Calu3 (cell line): ENCODE measurements at regions not wholly inside any gene's neighbourhood (a gene's known extent, or its start where the extent isn't known, plus 50 kb on each side); places are given as distances from the start of the nearest gene placed in this dataset.

ENCODE experiments used
- BruUV-seq: library from RNA; stranded (reverse); fragments of 400-500 nt; replicated peaks from 2 replicates; lab custom pipeline; 2021; lab: Mats Ljungman, UMichigan
- CTCF ChIA-PET: fragments of 300-600 bp; sonication (Branson Sonifier 250); formaldehyde crosslinking; loops from one replicate; lab custom pipeline; 2022; ENCODE audit warnings: antibody characterized with exemption; lab: Charles Lee
- DNase-seq: peaks from one replicate; pipeline ENCODE4 v3.0.0; 2022
- H3K27ac Mint-ChIP-seq: one replicate; pipeline ENCODE4 v1.8.0; 2022; ENCODE audit warnings: mixed read lengths; ENCODE audit not compliant: unreplicated experiment
- H3K27me3 Mint-ChIP-seq: one replicate; pipeline ENCODE4 v1.8.0; 2022; ENCODE audit warnings: mixed read lengths; ENCODE audit not compliant: unreplicated experiment
- H3K36me3 Mint-ChIP-seq: one replicate; pipeline ENCODE4 v1.8.0; 2022; ENCODE audit warnings: mild to moderate bottlenecking, moderate library complexity, mixed read lengths; ENCODE audit not compliant: insufficient read depth, unreplicated experiment
- H3K4me1 Mint-ChIP-seq: one replicate; pipeline ENCODE4 v1.8.0; 2022; ENCODE audit warnings: mild to moderate bottlenecking, low read depth, mixed read lengths; ENCODE audit not compliant: unreplicated experiment
- H3K4me3 Mint-ChIP-seq: one replicate; pipeline ENCODE4 v1.8.0; 2022; ENCODE audit warnings: mild to moderate bottlenecking, low read depth, moderate library complexity, mixed read lengths; ENCODE audit not compliant: unreplicated experiment
- H3K9me3 Mint-ChIP-seq: one replicate; pipeline ENCODE4 v1.8.0; 2022; ENCODE audit warnings: low read depth, mixed read lengths; ENCODE audit not compliant: unreplicated experiment
- intact Hi-C: fragments of 100-400 bp; cut with micrococcal nuclease; formaldehyde crosslinking; loops from one replicate; pipeline ENCODE4 v1.10.0; 2022; ENCODE audit not compliant: unreplicated experiment
- TF ChIP-seq, protein P1 (sequence below): fragments of 200-600 bp; IDR thresholded peaks from one replicate; pipeline ENCODE4 v1.8.0; 2022; ENCODE audit warnings: antibody characterized with exemption; ENCODE audit not compliant: unreplicated experiment

DNA sequence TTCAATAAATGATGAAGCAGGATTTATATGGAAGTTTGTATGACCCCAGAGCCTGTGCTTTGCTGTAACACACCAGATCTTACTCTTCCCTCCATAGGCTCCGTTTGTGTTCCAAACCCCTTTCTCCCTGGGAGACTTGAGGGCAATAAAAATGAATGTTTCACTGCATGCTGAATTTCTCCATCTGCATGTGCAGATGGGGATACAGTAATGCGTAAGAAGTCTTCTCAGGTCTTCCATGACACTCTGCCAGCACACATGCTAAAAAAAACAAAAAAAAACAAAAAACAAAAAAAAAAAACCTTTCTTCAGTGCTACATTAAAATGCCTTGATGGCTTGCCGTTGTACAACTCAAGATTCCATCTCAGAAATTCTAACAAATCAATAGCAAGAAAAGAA lies 170.2 kb upstream of the ANKFN1 start:
- TF ChIP-seq, protein P1, sequence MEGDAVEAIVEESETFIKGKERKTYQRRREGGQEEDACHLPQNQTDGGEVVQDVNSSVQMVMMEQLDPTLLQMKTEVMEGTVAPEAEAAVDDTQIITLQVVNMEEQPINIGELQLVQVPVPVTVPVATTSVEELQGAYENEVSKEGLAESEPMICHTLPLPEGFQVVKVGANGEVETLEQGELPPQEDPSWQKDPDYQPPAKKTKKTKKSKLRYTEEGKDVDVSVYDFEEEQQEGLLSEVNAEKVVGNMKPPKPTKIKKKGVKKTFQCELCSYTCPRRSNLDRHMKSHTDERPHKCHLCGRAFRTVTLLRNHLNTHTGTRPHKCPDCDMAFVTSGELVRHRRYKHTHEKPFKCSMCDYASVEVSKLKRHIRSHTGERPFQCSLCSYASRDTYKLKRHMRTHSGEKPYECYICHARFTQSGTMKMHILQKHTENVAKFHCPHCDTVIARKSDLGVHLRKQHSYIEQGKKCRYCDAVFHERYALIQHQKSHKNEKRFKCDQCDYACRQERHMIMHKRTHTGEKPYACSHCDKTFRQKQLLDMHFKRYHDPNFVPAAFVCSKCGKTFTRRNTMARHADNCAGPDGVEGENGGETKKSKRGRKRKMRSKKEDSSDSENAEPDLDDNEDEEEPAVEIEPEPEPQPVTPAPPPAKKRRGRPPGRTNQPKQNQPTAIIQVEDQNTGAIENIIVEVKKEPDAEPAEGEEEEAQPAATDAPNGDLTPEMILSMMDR: no peak
- DNase-seq: no peak
- H3K27ac Mint-ChIP-seq: no peak overlapping the region
- no peak overlapping the region for H3K4me3 Mint-ChIP-seq
- peaks cover 8% of the 10 kb centered on the region for H3K27me3 Mint-ChIP-seq
- intact Hi-C loops: no loop called here
- BruUV-seq: no TSS peak
- CTCF ChIA-PET: no interaction called here
- H3K9me3 Mint-ChIP-seq: peaks cover 3% of the 10 kb centered on the region
- no peaks in the 10 kb centered on the region for H3K36me3 Mint-ChIP-seq
- H3K4me1 Mint-ChIP-seq: no peaks in the 10 kb centered on the region

DNA sequence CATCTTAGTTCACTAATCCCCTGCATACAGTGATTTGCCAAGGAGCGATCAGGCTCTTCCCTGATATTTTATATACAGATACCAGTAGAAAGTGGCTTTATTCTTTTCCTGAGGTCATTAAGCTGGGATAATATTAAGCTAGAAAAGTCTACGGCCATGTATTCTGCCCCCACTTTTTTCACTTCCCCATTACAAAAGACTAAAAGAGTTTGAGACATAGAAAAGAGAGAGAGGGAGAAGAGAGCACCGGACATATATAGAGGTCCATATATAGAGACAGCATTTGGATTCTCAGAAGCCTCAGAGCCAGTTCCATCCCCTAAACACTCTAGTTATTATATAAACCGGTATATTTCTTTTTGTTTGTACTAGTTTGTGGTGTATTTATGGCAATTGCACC lies 166.5 kb upstream of the ANKFN1 start:
- Mint-ChIP-seq H3K36me3 (no peaks in the 10 kb centered on the region), H3K27me3 (peaks cover 8% of the 10 kb centered on the region), H3K4me1 (no peaks in the 10 kb centered on the region), H3K4me3 (no peak overlapping the region), H3K27ac (no peak overlapping the region), H3K9me3 (peaks cover 5% of the 10 kb centered on the region)
- DNase-seq: no peak
- BruUV-seq: no TSS peak
- CTCF ChIA-PET: no interaction called here
- intact Hi-C loops: no loop called here
- TF ChIP-seq, protein P1: no peak

DNA sequence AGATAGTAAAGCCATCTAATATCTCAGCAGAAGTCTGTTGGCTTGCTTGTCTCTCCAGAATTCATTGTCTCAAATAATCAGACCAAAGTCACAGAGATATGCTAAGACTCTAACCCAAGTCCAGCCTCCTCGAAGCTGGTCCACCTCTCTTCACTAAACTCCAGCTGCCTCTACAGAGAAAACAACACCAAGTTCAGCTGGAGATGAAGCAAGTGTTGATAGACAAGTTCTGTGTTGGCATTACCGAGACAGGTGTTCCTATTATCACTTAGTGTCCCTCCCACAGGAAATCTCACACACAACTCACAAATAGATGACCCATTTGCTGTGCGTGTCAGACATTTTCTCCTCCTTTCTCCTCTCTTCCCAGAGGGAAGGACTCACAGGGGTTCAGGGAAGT lies 164.4 kb upstream of the ANKFN1 start:
- CTCF ChIA-PET: no interaction called here
- Mint-ChIP-seq H3K36me3 (no peaks in the 10 kb centered on the region), H3K9me3 (peaks cover 5% of the 10 kb centered on the region), H3K4me3 (no peak overlapping the region), H3K27me3 (peaks cover 8% of the 10 kb centered on the region), H3K4me1 (no peaks in the 10 kb centered on the region), H3K27ac (no peak overlapping the region)
- no peak for DNase-seq
- TF ChIP-seq, protein P1: no peak
- intact Hi-C loops: no loop called here
- BruUV-seq: no TSS peak

DNA sequence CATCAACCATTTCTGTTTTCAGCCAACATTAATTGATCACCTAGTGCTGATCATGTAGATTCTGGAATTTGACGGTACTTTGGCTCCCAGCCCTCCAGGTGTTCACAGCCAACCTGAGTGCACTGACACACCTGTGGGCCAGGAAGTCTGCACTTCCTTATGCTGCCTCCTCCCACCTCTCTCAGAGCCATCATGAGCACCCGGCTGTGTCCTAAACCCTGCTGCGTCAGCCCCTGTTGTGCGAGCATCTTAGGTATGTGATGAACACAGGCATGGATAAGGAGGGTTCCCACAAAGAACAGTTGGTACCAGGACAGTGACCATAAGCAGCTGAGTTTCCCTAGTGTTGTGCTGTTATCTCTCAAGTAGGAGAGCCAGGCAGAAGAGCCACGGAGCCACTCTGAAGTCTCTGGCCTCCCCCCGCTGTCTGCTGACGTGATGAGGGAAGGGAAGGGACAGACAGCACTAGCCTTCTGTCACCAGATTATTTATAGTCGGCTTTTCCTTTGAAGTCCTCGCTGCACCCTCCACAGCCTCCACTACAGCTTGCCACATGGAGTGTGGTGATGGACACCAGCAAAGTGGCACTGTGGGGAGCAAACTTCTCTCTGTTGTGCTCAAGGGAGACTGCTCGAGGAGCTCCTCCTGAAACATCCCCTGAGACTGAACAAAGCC lies 162.8 kb upstream of the ANKFN1 start:
- H3K27me3 Mint-ChIP-seq: peaks cover 1% of the 10 kb centered on the region

More for the DNA sequence above, 162.8 kb upstream of the ANKFN1 start:
- BruUV-seq: no TSS peak
- H3K9me3 Mint-ChIP-seq: peaks cover 3% of the 10 kb centered on the region
- H3K36me3 Mint-ChIP-seq: no peaks in the 10 kb centered on the region
- no peaks in the 10 kb centered on the region for H3K4me1 Mint-ChIP-seq
- H3K4me3 Mint-ChIP-seq: no peak overlapping the region
- TF ChIP-seq, protein P1: no peak
- CTCF ChIA-PET: no interaction called here
- H3K27ac Mint-ChIP-seq: no peak overlapping the region
- DNase-seq: no peak
- intact Hi-C loops: no loop called here
